T-helper 2 cell treated with Interferon-gamma antibody and Interleukin-4, amounts not matched to agents 5 μg/mL and 100 μg/mL, for 36 hours (primary cell): ENCODE measurements at regions not wholly inside any gene's neighbourhood (a gene's known extent, or its start where the extent isn't known, plus 50 kb on each side); places are given as distances from the start of the nearest gene placed in this dataset.

ENCODE experiments used
- DNase-seq: peaks from one replicate; pipeline ENCODE4 v3.0.0; 2021; ENCODE audit warnings: low spot score
- H3K27ac Mint-ChIP-seq: one replicate; pipeline ENCODE4 v1.8.0; 2021; ENCODE audit warnings: mild to moderate bottlenecking, mixed read lengths
- H3K27me3 Mint-ChIP-seq: one replicate; pipeline ENCODE4 v1.8.0; 2021; ENCODE audit warnings: low read depth, mixed read lengths
- H3K36me3 Mint-ChIP-seq: one replicate; pipeline ENCODE4 v1.8.0; 2021; ENCODE audit warnings: low read depth, mixed read lengths
- H3K4me1 Mint-ChIP-seq: one replicate; pipeline ENCODE4 v1.8.0; 2021; ENCODE audit warnings: low read depth, mixed read lengths
- H3K4me3 Mint-ChIP-seq: one replicate; pipeline ENCODE4 v1.8.0; 2022; ENCODE audit warnings: mild to moderate bottlenecking, moderate library complexity, mixed read lengths
- H3K9me3 Mint-ChIP-seq: one replicate; pipeline ENCODE4 v1.8.0; 2021; ENCODE audit warnings: mixed read lengths

- Mint-ChIP-seq H3K27ac (no peak overlapping the region), H3K27me3 (no peaks in the 10 kb centered on the region), H3K9me3 (peaks cover 20% of the 10 kb centered on the region), H3K4me3 (no peak overlapping the region), H3K36me3 (no peaks in the 10 kb centered on the region), H3K4me1 (no peaks in the 10 kb centered on the region)
- DNase-seq: no peak
Observed at GRCh38 chr13:58207501-58207900, 576.0 kb downstream of the PCDH17 start.

- Mint-ChIP-seq H3K9me3 (peaks cover 30% of the 10 kb centered on the region), H3K4me1 (no peaks in the 10 kb centered on the region), H3K27ac (no peak overlapping the region), H3K36me3 (no peaks in the 10 kb centered on the region), H3K27me3 (no peaks in the 10 kb centered on the region), H3K4me3 (no peak overlapping the region)
- DNase-seq: no peak
Observed at GRCh38 chr13:58235454-58235853, 603.9 kb downstream of the PCDH17 start.

- no peak for DNase-seq
- peaks cover 31% of the 10 kb centered on the region for H3K9me3 Mint-ChIP-seq
- H3K27me3 Mint-ChIP-seq: no peaks in the 10 kb centered on the region
- no peak overlapping the region for H3K4me3 Mint-ChIP-seq
- no peaks in the 10 kb centered on the region for H3K4me1 Mint-ChIP-seq
- H3K27ac Mint-ChIP-seq: no peak overlapping the region
- H3K36me3 Mint-ChIP-seq: no peaks in the 10 kb centered on the region
Observed at GRCh38 chr13:58238972-58239773, 607.6 kb downstream of the PCDH17 start.

- no peak overlapping the region for H3K27ac Mint-ChIP-seq
- H3K4me1 Mint-ChIP-seq: no peaks in the 10 kb centered on the region
- no peaks in the 10 kb centered on the region for H3K36me3 Mint-ChIP-seq
- no peaks in the 10 kb centered on the region for H3K27me3 Mint-ChIP-seq
- no peak overlapping the region for H3K4me3 Mint-ChIP-seq
- no peak for DNase-seq
- peaks cover 37% of the 10 kb centered on the region for H3K9me3 Mint-ChIP-seq
Observed at GRCh38 chr13:58239774-58240268, 608.3 kb downstream of the PCDH17 start.

GRCh38 chr13:58247080-58247479 lies 615.5 kb downstream of the PCDH17 start:
- no peaks in the 10 kb centered on the region for H3K4me1 Mint-ChIP-seq
- DNase-seq: no peak
- peaks cover 49% of the 10 kb centered on the region for H3K9me3 Mint-ChIP-seq
- H3K27ac Mint-ChIP-seq: no peak overlapping the region
- H3K4me3 Mint-ChIP-seq: no peak overlapping the region
- H3K36me3 Mint-ChIP-seq: no peaks in the 10 kb centered on the region
- H3K27me3 Mint-ChIP-seq: no peaks in the 10 kb centered on the region

GRCh38 chr13:58254943-58255342 lies 623.4 kb downstream of the PCDH17 start:
- no peak overlapping the region for H3K27ac Mint-ChIP-seq
- H3K4me3 Mint-ChIP-seq: no peak overlapping the region
- DNase-seq: no peak
- no peaks in the 10 kb centered on the region for H3K27me3 Mint-ChIP-seq
- H3K36me3 Mint-ChIP-seq: no peaks in the 10 kb centered on the region
- H3K9me3 Mint-ChIP-seq: peaks cover 41% of the 10 kb centered on the region
- H3K4me1 Mint-ChIP-seq: no peaks in the 10 kb centered on the region

- no peak overlapping the region for H3K27ac Mint-ChIP-seq
- no peaks in the 10 kb centered on the region for H3K27me3 Mint-ChIP-seq
- no peaks in the 10 kb centered on the region for H3K36me3 Mint-ChIP-seq
- DNase-seq: no peak
- H3K4me1 Mint-ChIP-seq: no peaks in the 10 kb centered on the region
- peaks cover 20% of the 10 kb centered on the region for H3K9me3 Mint-ChIP-seq
- no peak overlapping the region for H3K4me3 Mint-ChIP-seq
Observed at GRCh38 chr13:58266271-58266670, 634.7 kb downstream of the PCDH17 start.

GRCh38 chr13:58298556-58299135 lies 667.1 kb downstream of the PCDH17 start:
- Mint-ChIP-seq H3K27me3 (no peaks in the 10 kb centered on the region), H3K9me3 (peaks cover 7% of the 10 kb centered on the region), H3K4me3 (no peak overlapping the region), H3K27ac (no peak overlapping the region), H3K36me3 (no peaks in the 10 kb centered on the region), H3K4me1 (no peaks in the 10 kb centered on the region)
- DNase-seq: no peak

- no peaks in the 10 kb centered on the region for H3K27me3 Mint-ChIP-seq
- H3K4me1 Mint-ChIP-seq: no peaks in the 10 kb centered on the region
- no peak overlapping the region for H3K4me3 Mint-ChIP-seq
- H3K36me3 Mint-ChIP-seq: no peaks in the 10 kb centered on the region
- no peak for DNase-seq
- H3K27ac Mint-ChIP-seq: no peak overlapping the region
- H3K9me3 Mint-ChIP-seq: peaks cover 7% of the 10 kb centered on the region
Observed at GRCh38 chr13:58300224-58300623, 668.7 kb downstream of the PCDH17 start.

- Mint-ChIP-seq H3K36me3 (no peaks in the 10 kb centered on the region), H3K27ac (no peak overlapping the region), H3K4me1 (no peaks in the 10 kb centered on the region), H3K9me3 (peaks cover 7% of the 10 kb centered on the region), H3K27me3 (no peaks in the 10 kb centered on the region), H3K4me3 (no peak overlapping the region)
- no peak for DNase-seq
Observed at GRCh38 chr13:58300974-58301681, 669.6 kb downstream of the PCDH17 start.

- DNase-seq: no peak
- Mint-ChIP-seq H3K4me3 (no peak overlapping the region), H3K27ac (no peak overlapping the region)
Observed at GRCh38 chr13:58302349-58302748, 670.8 kb downstream of the PCDH17 start.

GRCh38 chr13:58306062-58306461 lies 674.5 kb downstream of the PCDH17 start:
- Mint-ChIP-seq H3K4me3 (no peak overlapping the region), H3K4me1 (no peaks in the 10 kb centered on the region), H3K36me3 (no peaks in the 10 kb centered on the region), H3K27ac (no peak overlapping the region), H3K27me3 (no peaks in the 10 kb centered on the region), H3K9me3 (peaks cover 16% of the 10 kb centered on the region)
- DNase-seq: no peak

More at GRCh38 chr13:58302349-58302748, 670.8 kb downstream of the PCDH17 start:
- Mint-ChIP-seq H3K9me3 (peaks cover 7% of the 10 kb centered on the region), H3K27me3 (no peaks in the 10 kb centered on the region), H3K4me1 (no peaks in the 10 kb centered on the region), H3K36me3 (no peaks in the 10 kb centered on the region)

GRCh38 chr13:58313219-58313618 lies 681.7 kb downstream of the PCDH17 start:
- Mint-ChIP-seq H3K36me3 (no peaks in the 10 kb centered on the region), H3K4me1 (no peaks in the 10 kb centered on the region), H3K27me3 (no peaks in the 10 kb centered on the region), H3K9me3 (peaks cover 20% of the 10 kb centered on the region), H3K4me3 (no peak overlapping the region), H3K27ac (no peak overlapping the region)
- DNase-seq: no peak

GRCh38 chr13:58318495-58319167 lies 687.1 kb downstream of the PCDH17 start:
- no peak for DNase-seq
- H3K27ac Mint-ChIP-seq: no peak overlapping the region
- peaks cover 15% of the 10 kb centered on the region for H3K9me3 Mint-ChIP-seq
- no peaks in the 10 kb centered on the region for H3K4me1 Mint-ChIP-seq
- H3K4me3 Mint-ChIP-seq: no peak overlapping the region
- no peaks in the 10 kb centered on the region for H3K27me3 Mint-ChIP-seq
- H3K36me3 Mint-ChIP-seq: no peaks in the 10 kb centered on the region
